IPS-18c (cell line): ENCODE measurements at regions not wholly inside any gene's neighbourhood (a gene's known extent, or its start where the extent isn't known, plus 50 kb on each side); places are given as distances from the start of the nearest gene placed in this dataset.

ENCODE experiments used
- H3K4me3 ChIP-seq: 2 replicates; pipeline ENCODE4 v1.7.0; 2013; ENCODE audit warnings: low read depth, mild to moderate bottlenecking, low read length, moderate library complexity; ENCODE audit not compliant: insufficient read depth
- H3K9me3 ChIP-seq: one replicate; pipeline ENCODE4 v1.6.1; 2013; ENCODE audit warnings: mild to moderate bottlenecking, low read length, moderate library complexity; ENCODE audit not compliant: control insufficient read depth, insufficient read depth

- Histone ChIP-seq H3K4me3 (no peak overlapping the region), H3K9me3 (no peaks in the 10 kb centered on the region)
Measured at GRCh38 chr6:14792118-14792955, 453.5 kb upstream of the JARID2 start.

- no peak overlapping the region for H3K4me3 ChIP-seq
Measured at GRCh38 chr6:14795451-14795850, 450.4 kb upstream of the JARID2 start.

GRCh38 chr6:14796974-14797762, 448.7 kb upstream of the JARID2 start:
- Histone ChIP-seq H3K4me3 (no peak overlapping the region), H3K9me3 (no peaks in the 10 kb centered on the region)

More at GRCh38 chr6:14795451-14795850, 450.4 kb upstream of the JARID2 start:
- H3K9me3 ChIP-seq: no peaks in the 10 kb centered on the region

GRCh38 chr6:14797875-14798593, 447.8 kb upstream of the JARID2 start:
- H3K4me3 ChIP-seq: no peak overlapping the region
- no peaks in the 10 kb centered on the region for H3K9me3 ChIP-seq

GRCh38 chr6:14798594-14798982, 447.3 kb upstream of the JARID2 start:
- Histone ChIP-seq H3K4me3 (no peak overlapping the region), H3K9me3 (no peaks in the 10 kb centered on the region)

GRCh38 chr6:14798996-14799588, 446.8 kb upstream of the JARID2 start:
- H3K4me3 ChIP-seq: no peak overlapping the region
- H3K9me3 ChIP-seq: no peaks in the 10 kb centered on the region

- H3K9me3 ChIP-seq: no peaks in the 10 kb centered on the region
- H3K4me3 ChIP-seq: no peak overlapping the region
Measured at GRCh38 chr6:14799928-14800327, 445.9 kb upstream of the JARID2 start.

GRCh38 chr6:14802514-14803160, 443.2 kb upstream of the JARID2 start:
- Histone ChIP-seq H3K9me3 (peaks cover under 1% of the 10 kb centered on the region), H3K4me3 (no peak overlapping the region)

GRCh38 chr6:14804001-14804784, 441.7 kb upstream of the JARID2 start:
- Histone ChIP-seq H3K9me3 (peaks cover 4% of the 10 kb centered on the region), H3K4me3 (no peak overlapping the region)

GRCh38 chr6:14804785-14805210, 441.1 kb upstream of the JARID2 start:
- Histone ChIP-seq H3K4me3 (no peak overlapping the region), H3K9me3 (peaks cover 4% of the 10 kb centered on the region)

- H3K9me3 ChIP-seq: peaks cover 4% of the 10 kb centered on the region
- no peak overlapping the region for H3K4me3 ChIP-seq
Measured at GRCh38 chr6:14806101-14806500, 439.8 kb upstream of the JARID2 start.

GRCh38 chr6:14807130-14807529, 438.7 kb upstream of the JARID2 start:
- H3K4me3 ChIP-seq: no peak overlapping the region
- peaks cover 4% of the 10 kb centered on the region for H3K9me3 ChIP-seq

GRCh38 chr6:14807971-14808370, 437.9 kb upstream of the JARID2 start:
- Histone ChIP-seq H3K9me3 (peaks cover 4% of the 10 kb centered on the region), H3K4me3 (no peak overlapping the region)

GRCh38 chr6:14810021-14810420, 435.8 kb upstream of the JARID2 start:
- H3K9me3 ChIP-seq: peaks cover 4% of the 10 kb centered on the region

GRCh38 chr6:14811775-14812428, 434.0 kb upstream of the JARID2 start:
- no peak overlapping the region for H3K4me3 ChIP-seq
- H3K9me3 ChIP-seq: peaks cover 4% of the 10 kb centered on the region

More at GRCh38 chr6:14810021-14810420, 435.8 kb upstream of the JARID2 start:
- no peak overlapping the region for H3K4me3 ChIP-seq

- no peak overlapping the region for H3K4me3 ChIP-seq
- no peaks in the 10 kb centered on the region for H3K9me3 ChIP-seq
Measured at GRCh38 chr6:14814016-14814415, 431.9 kb upstream of the JARID2 start.
